ENCODE measurements at regions not wholly inside any gene's neighbourhood (a gene's known extent, or its start where the extent isn't known, plus 50 kb on each side); places are given as distances from the start of the nearest gene placed in this dataset.

DNA sequence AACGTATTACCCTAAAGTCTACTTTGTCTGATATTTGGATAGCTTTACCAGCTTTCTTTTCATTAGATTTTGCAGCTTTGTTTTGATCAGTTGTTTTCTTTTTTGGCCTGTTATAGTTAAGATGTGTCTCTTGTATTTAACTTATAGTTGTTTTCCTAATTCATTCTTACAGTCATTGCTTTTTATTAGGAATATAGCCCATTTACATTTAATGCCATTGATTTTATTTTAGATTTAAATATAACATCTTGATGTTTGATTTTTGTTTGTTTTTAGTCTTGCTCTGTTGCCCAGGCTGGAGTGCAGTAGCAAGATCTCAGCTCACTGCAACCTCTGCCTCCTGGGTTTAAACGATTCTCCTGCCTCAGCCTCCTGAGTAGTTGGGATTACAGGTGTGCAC is 215.9 kb upstream of the HDAC4 start:
- no peak for DNase-seq

DNA sequence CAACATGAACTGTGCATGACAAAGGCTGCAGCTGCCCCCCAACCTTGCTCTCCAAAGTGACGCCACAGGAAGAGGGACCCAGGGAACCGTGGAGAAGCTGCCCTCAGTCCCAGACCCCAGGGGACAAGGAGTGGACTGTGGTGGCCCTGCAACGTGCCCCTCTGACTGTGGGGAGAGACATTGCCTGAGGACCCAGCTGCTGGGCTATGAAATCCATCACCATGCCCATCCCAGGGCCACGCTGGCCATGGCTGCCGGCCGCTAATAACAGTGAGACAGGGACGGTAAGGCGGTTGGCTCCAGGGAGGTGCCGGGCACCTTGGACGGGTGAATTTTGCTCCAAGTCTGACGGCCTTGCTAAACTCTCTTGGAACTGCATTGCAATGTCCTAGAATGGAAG is 211.3 kb upstream of the HDAC4 start:
- no peak for DNase-seq

DNA sequence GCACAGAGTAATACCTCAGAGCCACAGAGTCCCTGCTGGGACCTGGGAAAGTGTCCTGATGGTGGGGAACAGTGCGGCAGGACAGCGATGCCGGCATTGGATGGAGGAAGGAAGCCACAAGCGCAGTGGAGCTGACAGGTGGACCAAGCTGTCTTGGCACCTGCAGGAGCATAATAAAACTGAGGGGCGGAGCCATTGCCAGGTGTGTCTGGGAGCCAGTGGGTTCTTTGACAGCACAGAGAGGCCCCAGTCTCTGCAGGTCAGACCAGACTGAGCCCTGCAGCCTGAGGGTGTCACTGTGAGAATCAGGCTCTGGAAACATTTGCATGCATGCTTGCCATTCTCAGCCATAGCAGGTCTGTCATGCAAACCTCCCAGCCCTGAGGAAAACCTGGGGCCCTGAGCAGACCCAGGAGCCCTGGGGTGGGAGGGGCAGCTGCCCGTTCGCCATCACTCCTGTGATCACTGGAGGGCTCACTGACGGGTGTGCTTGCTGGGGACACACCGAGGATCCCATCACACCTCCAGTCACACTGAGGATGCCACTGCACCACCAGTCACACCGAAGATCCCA is 210.5 kb upstream of the HDAC4 start:
- DNase-seq: no peak

DNA sequence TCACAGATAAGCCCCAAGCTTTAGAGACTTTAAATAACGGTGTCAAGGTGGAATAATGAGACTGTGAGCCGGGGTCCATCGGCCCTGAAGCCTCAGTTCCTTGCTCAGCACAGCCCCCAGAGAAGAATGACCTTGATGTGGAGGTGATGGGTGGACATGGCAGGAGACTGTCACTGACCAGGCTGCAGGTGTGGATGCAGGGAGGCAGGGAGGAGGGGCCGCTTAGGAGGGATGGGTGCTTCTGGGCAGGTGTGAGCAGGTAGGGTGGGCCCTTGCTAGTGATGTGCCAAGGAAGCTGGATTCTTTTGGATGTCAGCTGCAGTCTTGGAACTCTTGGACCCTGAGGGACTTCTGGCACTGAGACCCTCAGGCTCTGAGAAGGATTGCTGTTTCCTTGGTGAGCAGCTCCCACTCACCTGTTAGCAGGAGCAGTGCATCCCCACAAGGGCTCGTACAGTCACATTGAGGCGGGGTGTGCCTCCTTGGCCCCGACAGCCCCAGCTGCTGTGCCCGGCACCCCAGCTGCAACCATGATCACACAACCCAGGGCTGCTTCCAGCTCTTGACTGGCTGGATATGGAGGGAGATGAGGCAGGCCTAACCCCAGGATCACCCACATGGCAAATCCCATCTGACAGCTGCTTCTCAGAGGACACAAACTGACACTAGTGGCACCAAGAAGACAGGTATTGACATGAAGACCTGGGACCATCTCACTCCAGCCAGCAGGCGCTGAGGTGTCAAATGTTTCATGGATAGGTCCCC is 209.8 kb upstream of the HDAC4 start:
- DNase-seq: no peak

DNA sequence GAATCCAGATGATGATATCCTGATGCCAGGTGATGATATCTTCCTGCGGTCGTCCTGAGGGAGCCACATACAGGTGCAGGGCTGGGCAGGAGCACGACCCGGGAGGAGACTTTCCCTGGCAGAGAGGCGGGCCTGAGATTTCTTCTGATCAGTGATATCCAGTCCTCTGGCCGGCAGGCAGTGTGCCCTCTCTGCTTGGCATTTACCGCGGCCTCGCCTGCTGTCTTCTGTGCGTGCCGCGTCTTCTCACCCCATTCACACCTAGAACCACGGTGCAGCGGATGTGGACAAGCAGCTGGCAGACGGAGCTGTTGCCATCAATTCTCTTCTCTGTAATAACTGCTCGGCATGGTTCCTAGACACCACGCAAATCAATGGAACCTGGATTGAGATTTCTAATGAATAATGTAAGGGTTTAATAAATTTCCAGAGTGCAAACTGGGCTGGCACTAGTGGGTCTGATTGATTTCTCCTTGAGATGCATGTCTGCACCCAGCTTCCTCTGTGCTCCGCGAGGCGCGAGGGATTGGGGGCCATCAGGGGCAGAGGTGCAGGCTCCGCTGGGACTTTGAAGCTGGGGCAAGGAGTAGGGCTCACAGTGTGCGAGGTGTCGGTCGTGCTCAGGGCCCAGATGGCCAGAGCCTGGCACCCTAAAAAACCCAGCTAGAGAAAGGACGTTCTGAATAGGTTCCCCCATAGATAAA is 208.9 kb upstream of the HDAC4 start:
- no peak for DNase-seq

DNA sequence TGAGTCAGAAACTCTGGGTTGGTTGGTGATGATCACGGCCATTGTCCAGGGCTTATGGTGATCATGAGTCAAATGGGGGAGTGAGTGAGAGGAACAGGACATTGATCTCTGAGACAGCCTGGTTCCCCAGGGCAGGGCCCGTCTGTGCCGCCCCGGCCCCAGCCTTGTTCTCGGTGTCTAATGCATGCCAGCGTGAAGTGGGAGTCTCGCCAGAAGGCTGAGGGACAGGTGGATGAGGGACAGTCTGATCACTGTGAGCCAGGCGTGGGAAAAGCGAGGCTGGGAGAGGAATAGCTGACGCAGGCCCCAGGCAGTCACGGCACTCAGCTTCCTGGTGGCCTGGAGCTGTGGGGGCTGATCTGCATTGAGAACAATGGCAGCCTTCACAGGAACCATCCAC is 208.3 kb upstream of the HDAC4 start:
- no peak for DNase-seq

DNA sequence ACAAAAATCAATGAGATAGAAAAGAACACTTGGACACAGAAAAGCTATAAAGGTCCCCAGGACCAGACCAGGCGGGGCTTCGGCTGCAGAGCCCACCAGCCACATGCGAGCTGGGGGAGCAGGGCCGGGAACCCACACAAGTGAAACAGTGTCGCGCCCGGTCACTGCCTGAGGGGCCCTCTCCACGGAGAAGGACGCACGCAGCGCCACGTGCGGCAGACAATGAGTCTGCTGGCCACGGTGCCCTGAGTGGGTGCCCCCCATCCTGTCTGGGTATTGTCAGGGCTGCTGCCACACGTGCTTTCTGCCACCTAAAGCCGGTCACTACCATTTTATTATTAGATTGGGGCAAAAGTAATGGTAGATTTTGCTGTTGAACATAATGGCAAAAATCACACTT is 207.9 kb upstream of the HDAC4 start:
- DNase-seq: no peak

DNA sequence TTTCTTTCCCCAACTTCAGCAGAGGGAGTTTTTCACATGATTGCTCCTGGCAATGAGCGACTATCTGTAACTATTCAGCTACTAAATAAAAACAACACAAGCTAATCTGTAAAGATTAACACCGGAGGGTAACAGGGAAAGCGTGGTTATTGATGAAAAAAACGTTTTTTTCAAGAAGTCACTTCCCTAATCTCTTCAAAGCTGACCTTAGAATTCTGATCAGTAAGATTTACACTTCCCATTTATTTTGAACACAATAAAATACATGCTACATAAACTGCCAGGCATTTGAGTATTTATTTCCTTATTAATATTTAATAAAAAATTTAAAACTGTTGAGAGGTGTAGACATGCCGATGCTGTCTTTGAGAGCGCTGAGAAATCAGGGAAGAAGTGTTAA is 207.4 kb upstream of the HDAC4 start:
- DNase-seq: no peak

DNA sequence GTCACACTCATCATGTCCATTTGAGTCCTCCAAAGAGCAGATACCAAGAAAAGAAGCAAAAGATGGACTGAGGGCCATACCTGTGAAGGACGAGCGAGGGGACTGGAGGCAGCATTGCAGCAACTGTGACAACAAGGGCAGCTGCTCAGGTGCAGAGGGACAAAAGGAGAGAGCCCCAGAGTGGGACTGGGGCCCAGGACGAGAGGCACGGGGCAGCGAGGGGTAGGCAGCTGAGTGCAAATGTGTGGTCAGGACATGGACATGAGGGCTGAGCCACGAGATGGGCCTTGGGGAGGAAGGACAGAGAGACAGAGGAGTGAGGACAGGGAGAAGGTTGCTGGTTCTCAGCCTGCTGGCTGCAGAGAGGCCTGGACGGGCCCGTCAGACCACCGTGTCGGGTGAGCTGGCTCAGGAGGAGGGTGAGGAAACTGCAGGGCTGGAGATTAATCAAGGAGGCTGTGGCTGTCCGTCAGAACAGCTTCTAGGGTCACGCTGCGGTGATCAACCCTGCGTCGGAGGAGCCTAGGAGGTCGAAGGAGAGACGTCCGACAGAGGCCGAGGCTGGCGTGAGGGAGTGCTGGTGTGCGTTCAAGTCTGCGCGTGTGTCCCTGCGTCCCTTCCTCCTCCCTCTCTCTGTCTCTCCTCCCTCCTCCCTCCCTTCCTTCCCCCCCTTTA is 206.8 kb upstream of the HDAC4 start:
- peak; percentile 51 for DNase-seq

DNA sequence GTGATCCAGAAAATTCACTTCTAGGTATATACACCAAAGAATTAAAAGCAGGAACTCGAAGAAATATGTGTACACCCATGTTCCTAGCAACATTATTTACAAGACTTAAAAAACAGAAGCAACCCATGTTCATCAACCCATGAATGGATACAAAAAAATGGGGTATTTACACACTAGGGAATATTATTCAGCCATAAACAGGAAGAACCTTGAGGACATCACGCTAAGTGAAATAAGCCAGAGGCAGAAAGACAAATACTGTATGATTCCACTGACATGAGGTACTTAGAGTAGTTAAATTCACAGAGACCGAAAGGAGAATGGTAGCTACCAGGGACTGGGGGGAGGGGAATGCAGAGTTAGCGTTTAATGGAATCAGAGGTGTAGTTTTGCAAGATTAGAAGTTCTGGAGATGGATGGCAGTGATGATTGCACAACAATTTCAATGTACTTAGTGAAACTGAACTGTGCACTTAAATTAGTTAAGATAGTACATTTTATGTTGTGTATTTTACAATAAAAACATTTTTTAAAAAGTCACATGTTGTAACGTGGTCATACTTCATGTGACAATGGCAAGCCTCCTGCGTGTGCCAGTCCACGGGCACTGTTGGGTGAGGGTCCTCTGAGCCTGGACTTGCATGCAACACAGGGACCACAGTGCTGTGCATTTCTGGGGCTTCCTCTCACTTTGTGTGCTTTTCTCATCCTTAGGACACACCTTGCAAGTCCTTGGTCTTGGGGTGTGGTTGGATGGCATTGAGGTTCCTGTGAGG is 206.1 kb upstream of the HDAC4 start:
- no peak for DNase-seq

DNA sequence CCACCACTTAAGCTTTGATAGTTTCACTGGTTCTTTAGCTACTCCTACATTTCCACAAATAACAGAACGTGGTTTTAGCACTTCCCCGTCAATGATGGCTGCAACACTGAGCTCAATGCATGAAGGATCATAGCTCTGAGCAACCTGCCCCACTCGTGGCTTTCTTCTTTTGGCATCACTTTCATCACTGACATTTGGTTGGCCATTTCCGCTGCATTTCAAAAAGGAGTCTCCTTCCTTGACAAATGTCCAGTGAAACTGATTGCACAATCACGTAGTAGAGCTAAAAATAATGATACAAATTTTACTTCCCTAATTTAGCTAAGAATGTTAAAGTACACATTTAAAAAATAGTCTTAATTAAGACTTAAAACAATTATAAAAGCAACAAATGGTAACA is 205.2 kb upstream of the HDAC4 start:
- DNase-seq: no peak

DNA sequence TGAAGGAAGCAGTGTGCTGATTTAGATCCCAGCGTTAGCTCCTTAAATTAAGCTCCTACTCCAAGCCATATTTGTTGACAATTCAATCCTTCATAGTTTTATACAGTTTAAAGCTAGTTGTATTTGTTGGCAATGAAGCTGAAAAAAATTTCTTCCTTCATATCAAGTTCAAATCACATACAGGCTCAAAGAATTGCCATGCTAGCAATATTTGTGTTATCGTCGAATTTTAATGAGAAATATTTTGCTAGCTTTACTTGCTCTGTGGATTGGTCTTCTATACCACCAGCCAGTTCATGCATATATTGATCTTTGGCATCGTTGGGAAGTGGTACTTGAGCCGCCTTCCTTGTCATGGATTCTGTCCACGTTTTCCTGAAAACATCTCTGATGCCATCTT is 204.6 kb upstream of the HDAC4 start:
- no peak for DNase-seq

DNA sequence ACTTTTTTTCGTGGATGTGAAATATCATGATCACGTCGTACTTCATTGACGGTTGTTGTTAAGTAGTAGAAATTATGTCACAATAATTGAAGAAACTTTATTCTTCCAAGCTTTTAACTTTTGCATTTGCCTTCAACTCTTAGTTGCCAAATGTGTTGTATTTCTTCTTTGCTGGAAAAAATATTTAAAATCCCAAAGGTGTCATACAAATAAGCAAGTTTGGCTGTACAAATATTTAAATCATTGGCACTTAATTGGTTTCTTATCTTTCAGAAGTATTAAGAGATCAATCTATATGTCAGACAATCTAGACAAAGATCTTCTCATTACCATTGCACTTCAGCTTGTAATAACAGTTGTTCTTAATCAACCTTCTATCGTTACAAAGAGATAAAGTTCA is 204.0 kb upstream of the HDAC4 start:
- no peak for DNase-seq

DNA sequence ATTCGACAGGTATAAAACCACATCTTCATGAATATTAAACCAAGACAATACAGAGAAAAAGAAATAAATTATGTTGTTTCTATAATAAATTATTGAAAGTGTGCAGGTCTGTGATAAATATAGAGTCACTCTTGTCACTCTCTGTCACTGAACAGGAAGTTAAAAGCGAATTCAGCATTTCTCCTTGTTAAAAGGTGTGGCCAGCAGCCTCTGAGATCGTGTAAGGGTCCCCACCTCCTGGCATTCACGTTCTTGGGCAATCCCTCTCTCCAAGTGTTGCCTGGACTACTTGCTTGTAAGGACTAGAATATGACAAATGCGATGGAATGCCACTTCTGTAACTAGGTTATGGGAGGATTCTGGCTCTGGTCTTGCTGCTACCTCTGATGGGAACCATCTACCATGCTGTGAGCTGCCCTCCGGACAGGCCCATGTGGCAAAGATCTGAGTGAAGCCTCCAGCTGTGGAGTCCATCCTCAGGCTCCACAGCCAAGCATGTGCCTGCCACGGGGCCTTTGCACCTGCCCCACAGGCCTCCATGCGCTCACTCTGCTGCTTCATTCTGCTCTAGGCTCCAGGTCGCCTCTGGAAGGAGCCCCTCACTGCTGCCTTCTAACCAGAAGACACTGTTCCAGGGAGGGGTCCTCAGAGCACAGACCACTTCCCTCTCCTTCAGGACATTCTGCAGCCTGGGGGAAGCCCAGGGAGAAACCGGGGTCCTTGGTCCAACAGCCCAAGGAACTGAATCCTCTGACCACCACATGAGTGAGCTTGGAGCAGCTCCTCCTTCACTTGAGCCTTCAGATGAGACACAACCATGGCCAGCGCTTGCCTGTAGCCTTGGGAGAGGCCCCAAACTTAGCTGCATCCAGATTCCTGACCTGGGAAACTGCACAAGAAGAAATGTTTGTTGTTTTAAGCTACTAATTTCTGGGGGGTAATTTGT is 202.9 kb upstream of the HDAC4 start:
- DNase-seq: no peak

DNA sequence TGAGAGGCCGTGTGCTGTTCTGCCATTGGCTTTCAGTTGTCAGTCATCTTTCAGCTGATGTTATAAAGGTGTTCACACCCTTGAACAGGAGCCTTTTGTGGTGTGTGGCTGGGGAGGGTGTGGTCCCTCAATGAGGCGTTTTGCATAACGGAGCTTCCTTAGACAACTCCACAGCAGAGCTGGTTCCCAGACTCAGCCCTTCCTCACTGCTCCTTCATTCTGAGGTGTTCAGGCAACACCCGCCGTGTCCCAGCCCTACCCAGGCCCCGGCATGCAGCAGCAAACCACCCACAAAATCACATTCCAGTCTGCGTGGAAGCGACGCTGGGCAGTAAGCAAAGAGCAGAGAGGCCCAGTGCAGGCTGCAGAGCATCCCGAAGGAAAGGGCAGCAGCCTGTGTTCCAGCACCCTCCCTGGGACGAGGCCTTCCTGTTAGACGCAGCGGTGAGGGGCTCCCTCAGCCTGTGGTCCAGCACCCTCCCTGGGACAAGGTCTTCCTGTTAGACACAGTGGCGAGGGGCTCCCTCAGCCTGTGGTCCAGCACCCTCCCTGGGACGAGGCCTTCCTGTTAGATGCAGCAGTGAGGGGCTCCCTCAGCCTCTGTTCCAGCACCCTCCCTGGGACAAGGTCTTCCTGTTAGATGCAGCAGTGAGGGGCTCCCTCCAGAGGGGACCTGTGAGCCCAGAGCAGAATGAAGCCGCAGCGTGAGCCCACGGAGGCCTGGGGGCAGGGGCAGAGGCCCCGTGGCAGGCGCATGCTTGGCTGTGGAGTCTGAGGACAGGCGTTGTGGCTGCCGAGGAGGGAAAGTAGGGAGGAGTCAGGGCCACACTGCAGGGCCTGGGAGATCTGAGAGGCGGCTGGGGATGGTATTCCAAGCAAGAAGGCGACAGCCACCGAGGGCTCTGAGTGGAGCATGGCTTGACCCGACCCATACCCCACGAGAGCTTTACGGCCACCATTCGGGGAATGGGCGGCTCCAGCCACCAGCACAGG is 201.8 kb upstream of the HDAC4 start:
- no peak for DNase-seq

DNA sequence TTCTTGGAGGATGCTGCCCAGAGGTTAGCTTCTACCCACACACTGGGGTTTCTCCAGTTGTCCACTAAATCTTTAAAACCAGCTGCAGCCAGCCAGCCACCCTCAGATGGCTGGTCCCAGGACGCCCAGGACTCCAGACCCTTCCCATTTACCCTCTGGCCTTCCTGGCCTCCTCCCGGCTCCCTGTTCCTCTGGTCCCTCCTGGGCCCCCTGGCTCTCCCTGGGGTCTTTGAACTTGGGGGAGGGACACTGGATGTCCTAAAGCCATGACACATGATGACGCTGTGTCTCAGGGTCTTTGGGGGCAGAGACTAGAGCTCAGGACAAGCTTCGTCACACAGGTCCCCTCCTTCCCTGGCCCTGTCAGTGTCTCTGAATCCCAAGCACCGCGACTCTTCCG is 201.1 kb upstream of the HDAC4 start:
- no peak for DNase-seq

DNA sequence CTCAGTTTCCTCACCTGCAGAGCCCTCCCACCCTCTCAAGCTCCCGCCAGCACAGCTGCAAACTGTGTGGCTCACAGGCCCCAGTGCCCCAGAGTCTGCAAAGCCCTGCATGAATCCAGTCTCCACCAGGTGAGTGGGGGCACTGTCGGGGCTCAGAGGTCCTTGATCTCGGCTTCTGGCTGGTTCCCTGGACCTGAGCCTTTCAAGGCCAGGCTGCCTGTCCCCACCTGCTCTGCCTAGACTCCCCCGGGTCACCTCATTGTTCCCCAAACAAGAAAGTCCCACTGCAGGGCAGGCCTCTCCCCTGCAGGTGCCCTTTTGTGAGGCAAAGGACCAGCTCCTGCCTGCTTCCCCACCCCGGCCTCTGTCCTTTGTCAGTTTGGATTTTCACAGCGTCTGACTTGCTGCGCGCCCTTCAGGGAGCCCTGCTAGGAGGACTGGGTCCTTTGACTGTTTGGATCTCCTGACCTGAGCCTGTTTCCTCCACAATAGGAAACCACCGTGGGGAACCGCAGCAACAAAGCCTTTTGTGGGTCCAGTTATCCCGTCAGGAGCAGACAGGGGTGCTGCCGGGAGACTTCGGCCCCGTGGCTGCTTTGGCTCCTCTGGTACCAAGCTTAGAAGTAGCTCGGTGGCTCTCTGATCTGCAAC is 200.5 kb upstream of the HDAC4 start:
- no peak for DNase-seq

DNA sequence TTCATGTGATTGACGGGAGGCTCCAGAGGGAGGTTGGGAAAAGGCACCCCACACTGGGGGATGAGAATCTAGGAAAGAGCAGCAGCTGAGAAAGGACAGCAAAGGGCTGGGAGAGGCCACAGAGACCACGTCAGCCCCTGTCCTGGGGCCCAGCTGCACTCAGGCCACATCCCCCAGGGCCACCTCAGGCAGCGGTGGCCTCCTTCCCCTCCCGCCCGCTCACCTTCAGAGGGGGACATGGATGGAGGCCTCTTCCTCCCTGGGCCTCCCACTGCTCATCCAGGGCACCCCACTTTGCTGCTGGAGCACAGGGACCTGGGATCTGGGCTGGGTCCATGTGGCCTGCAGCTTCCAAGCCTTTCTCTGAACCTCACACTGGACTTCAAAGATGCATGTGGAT is 199.8 kb upstream of the HDAC4 start:
- no peak for DNase-seq

DNA sequence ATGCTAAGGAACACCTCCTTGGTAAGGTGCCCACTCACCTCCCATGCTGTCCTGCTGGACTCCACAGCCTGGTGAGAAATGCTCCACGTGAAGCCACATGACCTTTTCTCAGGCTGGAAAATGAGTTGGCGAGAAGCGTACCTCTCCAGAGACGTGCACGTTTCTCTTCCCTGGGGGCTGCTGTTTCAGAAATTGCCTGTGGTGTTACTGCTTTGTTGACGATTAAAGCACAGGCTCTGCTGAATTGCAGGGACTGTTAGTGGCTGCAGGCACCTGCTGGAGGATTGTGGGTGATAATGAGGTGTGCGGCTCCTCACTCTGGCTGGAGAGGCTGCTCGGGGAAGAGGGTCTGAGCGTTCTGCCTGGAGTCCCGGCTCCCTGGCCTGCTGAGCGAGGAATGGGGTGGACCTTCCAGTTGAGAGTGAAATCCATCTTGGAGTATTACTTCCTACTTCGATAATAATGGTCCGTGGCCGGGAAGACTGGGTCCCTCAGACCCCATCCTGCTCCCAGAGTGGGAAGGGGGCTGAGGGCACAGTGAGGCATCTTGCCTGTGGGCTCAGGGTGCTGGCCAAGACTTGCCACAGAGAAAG is 199.3 kb upstream of the HDAC4 start:
- no peak for DNase-seq

All from right kidney (tissue), 1 donor.